HG02885 (cell line): ENCODE measurements at regions not wholly inside any gene's neighbourhood (a gene's known extent, or its start where the extent isn't known, plus 50 kb on each side); places are given as distances from the start of the nearest gene placed in this dataset.

Experiments
- ATAC-seq: cut with Tn5 transposase; IDR thresholded peaks from one replicate; pipeline ENCODE4 v1.9.1; 2021; ENCODE audit warnings: mild to moderate bottlenecking; ENCODE audit not compliant: unreplicated experiment, poor library complexity

DNA sequence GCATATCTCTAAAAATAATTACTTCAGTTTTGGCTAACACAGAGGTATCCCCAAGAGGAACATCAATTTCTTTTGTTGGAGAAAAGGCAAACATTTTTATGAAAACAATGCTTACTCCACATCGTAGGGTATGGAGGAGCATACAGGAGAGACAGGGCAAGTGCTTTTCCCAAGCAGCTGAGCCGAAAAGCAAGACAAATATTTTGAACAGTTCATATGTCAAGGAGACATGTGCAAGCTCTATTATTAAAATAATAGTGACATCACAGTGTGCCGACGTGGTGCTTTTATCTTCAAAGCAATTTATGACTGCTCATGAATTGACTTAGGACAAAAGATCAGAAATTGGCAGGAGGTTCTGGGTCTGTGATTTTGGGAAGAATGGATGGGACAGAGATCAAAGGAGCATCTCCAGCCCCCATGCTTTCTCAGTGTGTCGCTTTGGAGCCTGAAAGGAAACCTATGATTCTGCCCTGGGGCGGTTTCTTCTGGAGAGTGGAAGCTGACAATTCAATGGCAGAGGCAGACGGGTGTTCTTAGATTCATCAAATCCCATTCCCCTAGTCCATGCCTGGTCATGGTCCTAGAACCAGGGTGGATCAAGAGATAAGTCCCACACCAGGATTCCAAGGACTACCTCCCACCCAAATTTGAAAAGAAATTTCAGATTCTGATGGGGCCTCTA, 97.1 kb downstream of the JCAD start:
- ATAC-seq = no peak

DNA sequence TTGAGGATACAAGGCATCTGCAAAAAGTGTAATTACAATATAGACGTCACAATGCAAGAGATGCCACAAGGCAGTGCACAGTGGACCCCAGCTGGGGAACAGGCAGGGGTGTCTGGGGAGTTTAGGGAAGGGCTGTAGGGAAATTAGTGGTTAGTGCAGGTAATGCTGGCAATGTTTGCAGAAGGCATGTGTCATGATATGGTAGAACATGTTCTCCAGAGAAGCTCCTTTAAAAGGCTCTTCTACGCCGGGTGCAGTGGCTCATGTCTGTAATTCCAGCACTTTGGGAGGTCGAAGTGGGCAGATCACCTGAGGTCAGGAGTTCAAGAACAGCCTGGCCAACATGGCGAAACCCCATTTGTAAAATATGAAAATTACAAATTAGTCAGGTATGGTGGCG, 98.0 kb downstream of the JCAD start:
- ATAC-seq = no peak

DNA sequence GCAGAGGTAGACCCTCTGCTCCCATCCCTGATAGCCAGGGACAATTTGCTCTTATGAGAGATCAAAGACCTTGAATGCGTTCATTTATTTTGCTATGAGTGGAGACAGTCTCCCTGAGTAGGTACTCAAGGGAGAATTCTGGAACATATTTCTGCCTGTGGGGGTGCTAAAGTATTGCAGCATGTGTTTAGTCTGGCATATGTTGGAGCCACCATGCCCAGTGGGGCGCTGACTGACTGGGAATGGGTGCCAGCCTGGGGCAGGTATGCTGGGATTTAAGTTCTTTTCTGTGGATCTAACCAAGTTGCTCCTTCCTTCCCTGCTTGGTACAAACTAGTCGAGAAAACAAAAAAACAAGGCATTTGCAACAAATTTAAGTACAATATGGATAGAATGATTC, 99.1 kb downstream of the JCAD start:
- ATAC-seq = no peak

DNA sequence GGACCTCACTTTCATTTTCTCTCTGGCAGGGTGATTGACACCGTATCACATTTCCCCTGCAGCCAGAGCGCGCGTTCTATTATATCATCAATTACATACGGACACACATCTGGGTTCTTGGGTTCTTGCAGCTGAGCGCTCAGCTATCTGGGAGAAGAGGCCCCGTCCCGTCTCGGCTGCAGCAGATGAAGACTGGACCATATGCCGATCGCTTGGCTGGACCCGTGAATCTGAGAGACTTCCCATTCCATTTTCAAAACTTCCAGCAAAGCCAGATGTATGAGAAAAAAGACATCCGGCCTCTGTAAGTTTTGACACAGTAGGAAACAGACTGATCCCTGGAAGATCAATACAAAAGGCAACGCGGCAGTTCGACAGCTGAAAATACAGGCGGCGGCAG, 99.8 kb downstream of the JCAD start:
- no peak for ATAC-seq

DNA sequence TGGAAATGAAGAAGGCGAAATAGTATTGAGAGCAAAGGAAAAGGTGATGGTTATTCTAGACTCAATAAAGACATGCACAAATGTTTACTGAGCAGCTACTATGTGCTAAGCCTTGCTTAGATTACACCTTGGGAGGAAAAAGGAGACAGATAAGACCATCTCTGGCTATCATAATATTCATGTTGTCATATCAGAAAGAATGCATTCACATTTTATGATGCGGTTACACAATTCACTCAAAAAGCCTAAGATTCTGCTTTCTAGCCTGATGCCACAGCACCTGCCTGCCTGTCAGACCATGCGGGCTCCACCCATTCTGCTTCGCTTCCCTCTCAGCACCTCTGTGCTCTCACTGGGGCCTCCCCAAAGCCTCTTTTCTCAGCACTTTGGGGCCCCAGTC, 100.9 kb downstream of the JCAD start:
- ATAC-seq = no peak

DNA sequence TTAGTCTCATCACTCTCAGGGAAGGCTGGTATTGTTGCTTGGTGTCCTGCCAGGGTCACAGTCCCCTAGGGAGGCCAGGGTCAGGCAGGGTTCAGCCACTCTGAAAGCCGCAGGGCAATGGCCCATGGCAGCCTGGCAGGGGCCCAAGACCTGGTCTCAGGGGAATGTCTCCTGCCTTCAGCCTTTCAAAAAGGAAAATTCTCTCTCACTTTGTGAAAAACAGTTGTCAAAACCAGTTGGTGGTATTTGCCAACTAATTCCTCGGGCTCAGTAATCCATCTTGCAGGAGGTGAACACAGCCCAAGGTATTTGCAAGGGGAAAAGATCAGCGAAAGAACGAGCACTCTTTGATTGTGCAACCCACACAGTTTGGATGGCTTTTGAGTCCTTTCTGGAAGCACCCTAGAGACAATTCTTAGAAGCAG, 101.5 kb downstream of the JCAD start:
- ATAC-seq = no peak

DNA sequence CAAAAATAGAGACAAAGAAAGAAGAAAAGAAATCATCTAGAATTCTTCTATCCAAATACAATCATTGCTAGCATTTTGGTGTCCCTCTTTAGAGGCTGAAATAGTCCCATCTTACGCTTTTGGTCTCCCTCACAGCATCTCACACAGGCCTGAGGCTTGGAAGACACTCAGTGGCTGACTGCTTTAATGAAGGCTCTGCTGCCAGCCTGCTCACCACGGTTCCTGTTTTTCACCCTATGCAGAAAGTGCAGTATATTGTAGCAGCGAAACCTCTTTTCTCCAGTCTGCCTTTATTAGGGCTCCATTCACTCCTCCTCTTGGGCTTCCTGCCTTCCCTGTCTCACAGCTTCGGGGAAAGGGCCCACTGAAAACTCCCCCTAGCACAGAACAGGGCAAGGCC, 102.2 kb downstream of the JCAD start:
- ATAC-seq = no peak

DNA sequence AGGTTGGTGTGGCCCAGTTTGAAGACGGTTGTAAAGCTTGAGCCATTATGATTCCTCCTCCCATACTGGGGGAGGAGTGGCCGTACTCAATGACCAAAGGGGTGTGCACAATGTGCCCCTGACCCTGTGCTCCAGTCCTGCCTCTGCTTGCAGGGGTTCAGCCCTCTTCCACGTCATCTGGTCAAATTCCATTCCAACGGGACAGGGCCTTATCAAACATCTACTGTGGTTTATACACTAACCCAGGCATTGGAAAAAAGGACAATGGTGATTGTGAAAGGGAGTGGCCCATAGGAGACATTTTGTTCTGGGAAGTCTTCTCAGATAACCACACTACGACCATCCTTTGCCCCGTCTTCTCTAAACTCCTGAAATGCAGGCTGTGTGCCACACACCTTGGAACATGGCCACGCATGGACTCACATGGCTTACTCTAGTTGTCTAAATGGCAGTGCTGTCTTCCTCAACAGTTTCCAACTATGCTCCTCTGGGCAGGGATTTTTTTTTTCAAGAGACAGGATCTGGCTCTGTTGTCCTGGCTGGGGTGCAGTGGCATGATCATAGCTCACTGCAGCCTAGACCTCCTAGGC, 103.0 kb downstream of the JCAD start:
- no peak for ATAC-seq

DNA sequence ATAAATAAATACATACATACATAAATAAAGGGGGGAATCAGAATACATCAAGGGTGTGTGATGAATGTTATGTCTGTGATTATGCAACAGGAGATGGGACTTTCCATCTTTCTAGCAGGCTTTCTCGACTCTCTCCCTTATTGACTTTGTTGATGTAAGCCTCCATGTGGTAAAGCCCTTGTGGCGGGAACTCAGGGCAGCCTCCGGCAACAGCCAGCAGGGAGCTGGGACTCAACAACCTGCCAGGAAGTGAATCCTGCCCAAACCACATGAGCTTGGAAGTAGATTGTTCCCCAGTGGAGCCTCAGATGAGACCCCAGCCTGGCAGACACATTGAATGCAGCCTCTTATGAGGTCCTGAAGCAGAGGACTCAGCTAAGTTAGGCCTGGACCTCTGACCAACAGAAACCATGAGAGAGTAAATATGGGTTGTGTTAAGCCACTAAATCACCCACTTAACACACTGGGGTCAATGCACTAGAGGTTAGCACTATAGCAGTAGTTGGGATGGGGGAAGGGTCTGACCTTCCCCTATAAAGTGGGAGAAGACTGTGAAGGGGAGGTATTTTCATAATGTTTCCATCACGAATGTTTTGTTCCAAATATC, 104.0 kb downstream of the JCAD start:
- no peak for ATAC-seq

DNA sequence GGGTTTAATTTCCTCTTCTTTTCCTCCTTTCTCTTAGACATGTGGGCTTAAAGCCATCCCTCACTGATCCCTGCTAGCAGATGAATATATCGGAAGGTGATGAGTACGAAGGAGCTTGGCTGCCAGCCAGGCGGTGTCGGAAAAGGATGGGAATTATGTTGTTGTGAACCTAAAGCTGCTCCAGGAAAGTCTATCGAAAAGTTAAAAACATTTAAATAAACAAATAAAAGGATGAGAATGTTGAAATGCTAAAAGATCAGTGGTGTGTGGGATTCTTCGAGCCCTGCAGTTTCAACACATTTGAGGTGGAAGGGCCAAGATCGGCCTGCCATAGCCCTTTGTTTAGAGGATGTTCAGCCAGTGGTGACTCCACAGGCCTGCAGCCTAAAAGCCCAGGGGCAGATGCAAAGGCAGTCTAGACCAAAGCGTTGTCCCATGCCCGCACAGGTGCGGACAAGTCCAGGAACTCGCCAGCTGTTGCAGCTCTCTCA, 107.9 kb downstream of the JCAD start:
- ATAC-seq = no peak

DNA sequence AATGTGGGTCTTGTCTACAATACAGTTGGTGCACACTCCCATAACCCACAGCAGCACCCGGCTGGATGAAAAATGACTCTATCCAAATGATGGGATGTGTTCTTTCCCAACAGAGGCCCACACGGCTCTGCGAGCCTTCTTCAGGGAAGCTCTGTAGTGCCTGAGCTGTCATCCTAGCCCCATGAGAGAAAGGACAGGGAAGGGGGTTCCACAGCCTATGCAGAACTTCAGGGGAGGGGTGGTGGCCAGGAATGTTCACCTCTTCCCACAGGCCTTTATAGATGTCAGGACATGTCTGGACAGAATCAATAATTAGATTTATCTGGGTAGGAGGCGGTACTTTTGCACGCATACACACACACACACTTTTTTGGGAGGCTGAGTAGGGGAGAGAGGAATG, 109.0 kb downstream of the JCAD start:
- ATAC-seq = no peak

DNA sequence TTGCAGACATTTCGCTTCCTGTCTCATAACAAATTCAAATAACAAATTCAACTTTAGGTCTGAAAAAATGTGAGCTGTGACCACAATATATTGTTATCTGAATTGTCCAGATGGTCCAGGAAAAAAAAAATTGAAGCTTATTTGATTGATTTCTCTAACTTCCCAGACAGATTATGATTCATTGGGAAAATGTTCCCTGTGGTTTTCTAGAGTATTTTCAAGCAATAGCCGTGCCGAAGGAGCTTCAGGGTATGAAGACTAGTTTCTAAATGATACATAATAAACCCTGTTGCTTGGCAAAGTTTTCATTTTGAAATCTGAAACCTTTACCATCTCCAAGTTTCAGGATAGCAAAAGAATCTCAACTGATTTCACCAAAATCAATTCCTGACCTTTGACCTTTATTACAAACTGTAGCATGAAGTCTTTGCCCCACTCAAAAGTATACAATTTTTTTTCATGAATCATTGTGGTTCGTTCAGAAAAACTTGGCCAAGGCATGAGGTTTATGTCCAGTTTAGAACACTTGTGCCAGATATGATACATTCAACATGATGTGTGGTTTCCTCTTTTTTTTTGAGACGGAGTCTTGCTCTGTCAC, 109.9 kb downstream of the JCAD start:
- no peak for ATAC-seq

DNA sequence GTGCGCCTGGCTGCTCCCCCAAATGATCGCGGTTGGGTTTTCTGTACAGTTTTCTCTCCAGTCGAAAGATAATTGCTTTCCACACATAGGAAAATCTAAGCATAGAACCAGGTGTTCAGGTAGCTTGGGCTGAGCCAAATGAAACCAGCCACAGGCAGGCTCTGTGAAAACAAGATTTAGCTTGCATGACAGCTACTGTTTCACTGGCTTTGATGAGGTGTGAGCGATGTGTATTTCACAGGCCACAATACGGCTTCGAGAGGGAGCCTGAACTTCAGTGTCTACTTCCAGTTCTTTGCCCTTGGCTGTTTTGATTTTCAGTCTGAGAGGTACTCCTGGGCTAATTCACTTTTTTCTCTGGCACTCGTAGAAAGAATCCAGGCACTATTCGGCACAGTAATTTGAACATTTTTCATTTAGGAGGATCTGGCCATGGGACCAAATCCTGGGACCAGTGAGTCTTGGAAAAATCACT, 110.5 kb downstream of the JCAD start:
- ATAC-seq = no peak

DNA sequence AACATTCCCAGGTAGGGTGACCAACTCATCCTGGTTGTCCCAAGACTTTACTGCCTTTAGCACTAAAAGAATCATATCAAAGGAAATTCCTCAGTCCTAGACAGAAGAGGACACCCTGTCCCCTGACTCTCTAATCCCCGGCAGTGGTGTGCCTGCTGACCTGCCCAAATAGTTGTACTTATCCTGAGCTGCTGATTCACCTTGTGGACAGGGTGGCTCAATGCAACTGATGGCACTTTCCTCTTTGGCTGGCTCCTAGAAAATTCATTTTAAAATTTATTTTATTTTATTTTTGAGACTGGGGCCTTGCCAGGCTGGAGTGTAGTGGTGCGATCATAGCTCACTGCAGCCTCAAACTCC, 111.7 kb downstream of the JCAD start:
- no peak for ATAC-seq

DNA sequence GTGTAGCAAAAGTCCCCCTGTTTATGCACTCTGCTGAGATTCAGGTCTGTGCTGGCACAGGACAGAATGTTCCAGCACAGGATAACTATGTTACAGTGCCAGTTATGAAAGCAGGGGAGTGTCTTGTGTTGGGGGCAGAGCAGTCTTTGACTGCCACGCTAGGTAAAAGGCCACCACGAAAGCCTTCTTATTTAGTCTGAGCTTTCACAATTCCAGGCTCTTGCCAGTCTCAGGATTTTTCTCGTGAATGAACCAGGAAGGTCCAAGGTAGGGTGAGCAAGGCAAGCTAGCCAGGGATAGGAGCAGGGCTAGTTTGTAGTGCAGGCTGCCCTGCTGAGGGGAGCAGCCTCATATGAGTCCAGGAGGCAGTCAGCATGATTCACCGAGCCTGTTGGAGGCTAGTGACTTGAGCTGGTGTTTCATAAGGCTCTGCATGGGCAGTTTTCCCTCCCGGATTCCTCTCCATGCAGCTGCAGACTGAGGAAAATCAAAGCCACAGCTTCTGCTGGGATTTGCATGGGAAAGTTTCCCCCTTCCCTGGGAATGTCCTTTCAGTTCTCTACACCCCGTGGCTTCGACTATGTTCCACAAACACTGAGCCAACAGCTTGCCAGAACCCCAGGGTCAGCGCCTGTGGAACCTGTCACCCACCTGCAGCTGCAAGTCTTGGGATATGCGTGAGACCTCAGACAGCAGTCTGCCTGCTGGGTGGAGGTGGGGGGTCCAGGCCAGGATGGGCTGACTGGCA, 112.3 kb downstream of the JCAD start:
- ATAC-seq = no peak

DNA sequence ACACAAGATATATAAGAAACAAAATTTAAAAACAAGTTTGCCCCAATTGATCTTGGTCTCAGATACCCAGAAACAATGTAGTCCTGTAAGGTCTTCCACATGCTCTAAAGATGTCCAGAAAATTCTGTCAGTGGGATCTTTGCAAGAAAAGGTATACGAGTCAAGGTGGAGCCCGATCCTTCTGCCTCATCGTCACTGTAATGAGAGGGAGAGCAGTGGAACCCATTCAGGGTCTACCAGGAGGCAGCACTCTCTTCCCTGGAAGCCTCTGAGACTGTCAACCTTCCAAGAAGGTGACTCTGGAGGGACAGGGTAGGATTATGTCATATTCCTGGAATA, 112.8 kb downstream of the JCAD start:
- no peak for ATAC-seq

DNA sequence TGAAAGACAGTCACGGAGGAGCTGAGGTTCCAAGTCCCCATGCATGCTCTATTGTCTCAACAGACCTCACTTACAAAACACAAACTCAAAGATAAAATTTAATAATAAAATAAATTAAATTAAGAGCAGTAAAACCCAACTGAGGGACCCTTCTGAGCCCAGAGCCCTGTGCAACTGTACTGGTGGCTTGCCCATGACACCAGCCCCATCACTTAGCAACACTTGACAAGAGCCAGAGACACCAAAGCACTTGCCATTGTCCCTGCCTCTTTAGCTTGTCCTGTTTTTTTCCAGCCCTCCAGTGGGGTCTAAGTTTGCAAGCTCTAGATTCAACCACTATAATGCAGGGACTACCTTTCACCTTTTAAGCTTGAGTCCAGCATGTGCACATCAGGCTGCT, 117.9 kb downstream of the JCAD start:
- no peak for ATAC-seq

DNA sequence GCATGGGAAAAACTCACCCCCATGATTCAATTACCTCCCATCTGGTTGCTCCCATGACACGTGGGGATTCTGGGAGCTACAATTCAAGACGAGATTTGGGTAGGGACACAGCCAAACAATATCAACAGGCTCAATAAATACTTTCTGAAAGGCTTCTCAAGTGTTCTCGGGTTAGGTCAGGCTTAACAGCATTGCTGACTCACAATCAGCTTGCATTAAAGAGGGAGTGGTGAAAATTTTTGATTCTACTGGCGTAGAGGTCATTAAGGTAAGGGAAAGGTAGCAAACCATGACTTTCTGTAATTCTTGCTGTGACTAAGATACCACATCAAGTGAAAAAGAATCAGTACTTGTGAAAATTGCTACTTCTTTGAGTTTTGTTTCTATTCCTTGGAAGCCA, 126.4 kb downstream of the JCAD start:
- ATAC-seq = no peak

DNA sequence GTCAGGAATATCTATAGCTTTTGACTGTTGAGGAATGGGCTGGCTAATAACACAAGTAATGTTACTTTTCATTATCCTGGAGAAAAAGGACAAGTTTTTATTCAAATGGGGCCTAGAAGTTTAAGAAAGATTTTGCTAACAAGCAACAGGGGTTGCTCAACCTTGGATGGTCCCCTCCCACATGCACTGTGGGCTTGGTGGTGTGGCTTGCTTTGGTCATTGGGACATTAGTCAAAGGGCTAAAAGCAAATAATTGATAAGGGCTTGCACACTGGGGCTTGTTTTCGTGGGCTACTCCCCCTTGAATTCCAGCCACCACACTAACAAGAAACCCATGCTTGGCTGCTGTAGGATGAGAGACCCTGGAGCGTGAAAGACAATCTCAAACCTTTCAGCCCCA, 127.6 kb downstream of the JCAD start:
- no peak for ATAC-seq

DNA sequence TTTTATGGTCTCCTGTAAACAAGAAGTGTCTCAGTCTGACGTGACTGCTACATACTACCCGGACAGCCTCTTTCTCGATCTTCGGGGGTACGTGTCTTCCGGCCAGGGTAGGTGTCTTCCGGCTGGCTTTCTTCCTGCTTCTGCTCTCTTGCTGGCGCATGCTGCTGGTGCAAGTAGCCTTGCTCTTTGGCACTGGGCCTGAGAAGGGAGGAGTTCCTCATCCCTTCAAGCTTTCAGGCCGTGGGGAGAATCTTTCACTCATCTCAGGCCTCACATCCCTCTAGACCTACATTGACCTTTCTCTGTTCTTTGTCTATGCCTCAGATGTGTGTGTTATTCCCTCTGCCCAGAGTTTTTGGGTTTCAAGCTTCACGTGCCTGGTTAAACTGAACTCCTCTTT, 130.4 kb downstream of the JCAD start:
- ATAC-seq = no peak

DNA sequence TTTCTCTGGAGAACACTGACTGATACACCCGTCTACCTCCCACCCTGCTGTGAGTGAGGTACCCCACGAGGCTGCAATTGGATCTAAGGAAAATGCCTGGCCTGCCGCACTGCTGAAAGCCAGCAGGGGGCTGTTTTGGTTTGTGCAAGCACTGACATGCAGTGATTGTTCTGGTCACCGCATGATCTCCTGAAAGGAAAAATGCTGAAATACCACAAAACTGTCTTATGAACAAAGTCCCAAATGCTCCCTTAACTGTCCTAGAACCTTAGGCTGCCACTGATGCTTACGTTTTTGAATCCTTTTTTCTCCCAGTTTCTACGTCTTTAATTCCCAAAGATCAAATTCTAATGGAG, 132.7 kb downstream of the JCAD start:
- no peak for ATAC-seq
